ENCODE measurements at regions not wholly inside any gene's neighbourhood (a gene's known extent, or its start where the extent isn't known, plus 50 kb on each side); places are given as distances from the start of the nearest gene placed in this dataset.

DNA sequence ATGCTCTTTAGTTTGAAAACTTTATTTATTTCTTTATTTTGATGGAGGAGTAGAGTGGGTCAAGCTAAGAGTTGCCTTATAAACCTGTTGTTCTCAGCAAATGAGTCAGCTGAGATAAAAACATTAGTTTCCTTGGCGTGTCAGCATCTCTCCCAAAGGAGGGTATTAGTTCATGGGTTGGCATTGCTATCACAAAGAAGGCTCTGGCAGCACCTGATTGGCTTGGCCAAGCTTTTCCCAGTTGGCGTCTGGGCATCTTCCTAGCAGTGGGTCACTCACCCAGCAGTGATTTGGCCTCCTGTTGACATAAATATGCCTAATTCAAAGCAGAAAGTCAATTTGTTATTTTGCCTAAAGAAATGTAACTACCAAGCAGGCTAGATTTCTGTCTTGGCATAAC lies 200.7 kb upstream of the TNP1 start:
- DNase-seq = no peak

DNA sequence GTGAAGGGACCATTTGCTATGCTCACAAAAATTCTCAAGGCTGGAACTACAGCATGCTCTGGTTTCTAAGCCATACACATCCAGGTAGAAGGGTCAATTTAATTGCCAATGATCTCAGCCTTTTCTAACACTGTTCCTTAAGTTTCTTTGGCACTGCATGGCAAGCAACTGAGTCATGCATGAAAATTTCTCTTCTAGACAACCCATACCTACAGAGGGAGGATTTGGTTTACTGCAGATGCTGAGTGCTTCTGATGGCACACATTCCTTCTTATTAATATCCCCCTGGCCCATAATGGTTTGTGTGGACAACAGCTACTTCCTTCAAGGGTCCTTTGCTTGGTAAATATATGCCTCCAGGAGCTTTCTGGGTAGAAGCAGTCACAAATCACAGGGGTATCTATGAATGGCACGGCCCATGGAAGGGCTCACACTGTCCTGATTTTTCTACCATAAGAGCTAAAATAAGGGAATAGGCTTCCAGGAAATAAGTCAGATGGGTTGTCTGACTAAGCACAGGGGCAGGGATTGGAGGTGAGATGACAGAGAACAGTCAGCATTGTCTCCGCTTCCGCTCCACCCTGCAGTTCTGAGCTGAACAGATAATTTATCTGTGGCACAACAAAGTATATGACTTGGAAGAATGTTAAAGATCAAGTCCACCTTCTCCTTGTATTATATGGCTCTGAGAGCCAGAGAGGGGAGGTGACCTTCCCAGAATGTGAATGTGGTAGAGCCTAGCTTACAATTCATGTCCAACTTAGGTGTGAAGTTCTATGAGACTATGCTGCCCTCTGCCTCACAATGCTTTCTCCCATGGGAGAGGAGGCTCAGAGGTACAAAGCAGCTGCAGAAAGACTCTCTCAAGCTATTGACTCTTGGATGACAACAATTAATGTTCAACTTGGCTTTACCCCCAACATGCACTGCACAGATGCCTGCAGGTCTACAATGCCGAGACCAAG lies 199.2 kb upstream of the TNP1 start:
- DNase-seq = no peak

DNA sequence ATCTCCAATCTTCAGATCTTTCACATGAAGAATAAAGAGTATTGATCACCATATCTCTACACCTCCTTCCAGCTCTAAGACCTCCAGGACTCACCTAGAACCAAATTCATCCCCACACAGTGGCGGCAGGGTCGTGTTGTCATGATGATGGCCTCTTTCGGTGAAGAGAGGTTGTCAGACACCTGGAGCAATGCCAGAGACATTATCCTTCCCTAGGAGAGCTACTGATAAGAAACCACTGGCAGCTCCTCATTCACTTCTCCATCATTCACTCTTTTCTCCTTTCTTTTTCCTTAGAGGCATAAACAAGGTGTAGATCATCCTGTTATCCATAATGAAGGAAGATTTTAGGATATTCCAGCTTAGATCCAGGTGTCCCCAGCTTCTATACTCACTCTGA lies 197.9 kb upstream of the TNP1 start:
- DNase-seq = no peak

DNA sequence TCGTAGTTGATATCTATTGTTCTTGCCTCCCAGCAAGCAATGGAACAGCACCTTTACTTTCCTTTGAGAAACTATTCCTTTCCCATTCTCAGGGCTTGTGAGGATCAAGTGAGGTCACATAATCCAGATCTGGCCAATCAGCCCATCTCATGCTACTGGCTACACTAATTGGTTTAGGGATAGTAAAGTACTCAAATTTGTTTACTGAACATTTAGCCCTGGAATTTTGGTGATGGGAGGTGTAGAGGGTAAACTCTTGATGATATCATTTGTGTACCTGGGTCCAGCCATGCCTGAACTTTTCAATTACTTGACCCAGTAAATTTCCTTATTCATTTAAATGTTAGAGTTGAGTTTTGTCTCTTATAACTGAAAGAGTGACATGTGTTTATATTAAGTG lies 195.8 kb upstream of the TNP1 start:
- DNase-seq = no peak

DNA sequence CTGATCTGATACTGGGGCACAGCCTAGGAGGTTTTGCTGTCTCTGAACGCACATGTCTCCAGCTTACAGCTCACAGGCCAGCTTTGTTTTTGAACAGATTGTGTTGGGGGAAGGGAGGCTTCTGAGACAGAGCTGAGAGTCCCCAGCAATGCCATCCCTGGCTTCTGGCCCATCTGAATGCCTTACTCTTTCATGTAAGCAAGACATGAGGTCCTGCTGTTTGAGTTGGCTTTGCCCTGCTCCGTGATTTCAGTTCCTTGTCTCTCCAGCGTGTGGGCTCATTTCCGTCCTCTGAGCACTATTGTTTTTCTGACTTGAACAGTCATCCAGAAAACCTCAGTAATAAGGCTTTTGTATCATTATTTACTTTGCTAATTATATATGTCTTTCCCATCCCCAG lies 194.9 kb upstream of the TNP1 start:
- no peak for DNase-seq

DNA sequence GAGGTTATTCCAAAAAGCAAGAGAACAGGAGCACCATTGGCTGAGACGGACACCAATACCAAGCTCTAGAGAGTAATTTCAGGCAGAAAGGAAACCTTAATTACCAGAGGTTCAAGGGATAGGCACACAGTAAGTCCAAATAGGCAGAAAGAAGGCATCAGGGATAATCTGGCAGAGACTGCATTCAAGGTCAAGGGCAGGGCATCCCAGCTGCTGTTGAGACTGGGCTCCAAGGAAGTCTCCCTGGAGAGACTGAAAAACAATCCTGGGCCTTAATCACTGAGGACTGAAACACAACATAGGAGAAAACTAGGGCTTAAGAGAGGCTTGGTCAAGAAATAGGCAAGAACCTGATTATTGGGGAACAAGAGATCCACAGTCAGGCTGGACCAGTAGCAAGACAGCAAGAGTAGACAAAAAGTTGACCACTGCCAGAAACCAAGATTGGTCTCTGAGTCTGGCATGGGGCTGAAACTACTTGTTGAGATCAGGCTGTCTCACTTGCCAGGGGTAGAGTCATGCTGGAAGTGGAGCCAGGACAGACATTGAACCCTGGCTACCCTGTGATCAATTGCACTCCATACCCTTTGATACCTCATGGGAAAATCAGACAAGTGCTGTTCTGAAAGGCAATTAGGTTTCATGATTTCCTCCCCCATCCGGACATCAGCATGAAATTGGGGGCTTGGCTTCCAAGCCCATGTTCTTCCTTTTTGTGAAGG lies 193.2 kb upstream of the TNP1 start:
- DNase-seq = no peak

DNA sequence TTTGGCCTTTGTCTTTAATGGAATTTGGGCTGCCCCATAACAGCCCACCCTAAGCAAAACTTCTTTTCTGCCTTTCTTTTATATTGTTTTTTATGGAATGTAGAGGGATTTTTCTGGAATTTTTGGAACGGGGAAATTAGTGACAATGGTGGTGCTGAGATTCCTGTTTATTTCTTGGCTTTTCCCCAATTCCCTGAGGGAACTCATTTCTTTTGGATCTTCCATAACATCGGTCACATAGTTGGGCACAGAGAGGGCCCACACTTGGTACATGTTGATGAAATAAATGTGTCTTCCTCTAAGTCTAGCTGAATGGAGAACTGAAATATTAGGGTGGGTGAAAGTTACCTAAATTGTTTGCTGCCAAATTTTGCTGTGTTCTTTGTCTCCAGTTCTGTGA lies 191.6 kb upstream of the TNP1 start:
- no peak for DNase-seq

DNA sequence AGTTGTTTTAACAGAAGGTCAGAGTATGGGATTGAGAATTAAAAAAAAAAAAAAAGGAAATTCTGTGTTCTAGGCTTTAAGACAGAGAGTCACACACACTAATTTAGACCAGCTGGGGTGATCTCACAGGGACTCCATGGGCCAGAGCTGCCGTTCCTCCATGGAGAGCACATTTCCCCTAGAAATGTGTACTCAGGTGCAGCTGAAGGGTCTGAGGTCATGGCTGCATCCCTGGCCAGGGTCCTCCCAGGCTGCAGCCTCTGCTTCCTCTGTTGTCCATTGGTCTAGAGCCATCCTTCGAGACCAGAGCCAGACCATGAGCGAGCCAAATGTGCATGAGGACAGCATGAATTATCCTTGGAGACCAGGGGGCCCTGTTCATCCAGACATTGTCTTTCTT lies 190.1 kb upstream of the TNP1 start:
- no peak for DNase-seq

DNA sequence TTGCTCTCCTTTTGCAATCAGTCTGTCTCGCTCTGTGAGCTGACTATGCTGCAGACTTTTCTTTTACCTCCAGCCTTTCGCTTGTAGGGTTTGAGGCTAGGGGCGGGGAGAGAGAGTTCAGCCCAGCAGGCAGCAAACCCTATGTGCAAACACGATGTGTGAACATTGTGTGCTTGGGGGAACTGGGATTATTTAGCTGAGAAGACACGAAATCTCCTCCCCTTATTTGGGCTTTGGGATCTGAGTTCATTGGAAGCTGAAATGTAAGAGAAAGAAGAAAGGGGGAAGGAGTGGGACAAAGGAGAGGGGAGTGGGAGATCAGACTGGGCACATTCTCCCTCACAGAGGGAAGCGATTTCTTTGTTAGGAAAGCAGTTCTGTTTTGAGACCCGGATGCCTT lies 189.6 kb upstream of the TNP1 start:
- no peak for DNase-seq

DNA sequence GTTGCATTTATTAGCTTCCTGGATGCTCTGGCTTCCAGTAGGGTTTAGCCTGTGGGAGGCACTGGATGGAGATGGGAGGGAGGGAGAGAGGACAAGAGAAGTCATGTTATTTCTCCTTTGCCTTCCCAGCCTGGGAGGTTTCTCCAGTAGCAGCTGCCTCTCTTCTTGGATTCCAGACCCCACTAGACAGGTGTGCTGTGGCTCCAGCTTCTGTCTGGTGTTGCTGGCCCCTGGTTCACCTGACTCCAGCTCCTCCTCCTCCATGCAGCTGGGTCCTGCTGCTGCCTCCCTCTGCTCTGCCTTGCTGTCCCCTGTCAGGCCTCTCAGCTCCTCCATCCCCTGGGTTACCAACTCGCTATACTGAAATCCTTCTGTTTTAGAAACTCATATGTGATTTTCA lies 188.9 kb upstream of the TNP1 start:
- no peak for DNase-seq

DNA sequence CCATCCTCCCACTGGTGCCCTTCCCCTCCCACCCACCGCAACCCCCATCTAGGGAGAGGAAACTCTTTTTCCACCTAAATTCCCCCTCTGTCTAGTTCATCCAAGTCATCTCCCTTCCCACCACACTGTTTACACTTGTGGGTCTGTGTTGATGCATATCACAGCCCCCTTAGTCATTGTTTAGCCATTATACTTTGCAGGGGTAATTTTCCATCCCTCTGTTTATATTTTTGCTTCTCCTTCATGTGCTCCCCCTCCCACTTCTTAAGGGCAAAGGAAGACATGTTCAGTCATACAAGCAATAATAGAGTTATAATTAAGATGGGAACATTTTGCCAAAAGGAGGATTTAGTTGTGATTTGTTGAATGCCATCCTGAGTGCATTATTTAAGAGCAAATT lies 187.8 kb upstream of the TNP1 start:
- DNase-seq = no peak

DNA sequence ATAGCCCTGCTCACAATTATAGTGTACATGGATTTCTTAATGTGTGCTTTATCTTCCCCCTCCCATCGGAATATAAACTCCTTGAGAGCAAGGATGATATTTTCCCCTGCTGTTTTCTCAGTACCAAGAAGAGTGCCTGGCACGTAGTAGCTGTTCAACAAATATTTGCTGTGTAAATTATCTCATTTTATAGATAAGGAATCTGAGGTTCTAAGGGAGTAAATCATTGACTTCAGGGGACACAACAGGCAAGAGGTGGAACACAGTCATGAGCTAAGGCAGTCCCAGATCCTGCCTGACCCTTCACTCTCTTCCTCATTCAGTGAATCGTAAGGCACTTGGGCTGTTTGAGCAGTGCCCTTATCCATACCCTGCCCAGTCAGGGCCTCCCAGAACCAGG lies 187.3 kb upstream of the TNP1 start:
- no peak for DNase-seq

DNA sequence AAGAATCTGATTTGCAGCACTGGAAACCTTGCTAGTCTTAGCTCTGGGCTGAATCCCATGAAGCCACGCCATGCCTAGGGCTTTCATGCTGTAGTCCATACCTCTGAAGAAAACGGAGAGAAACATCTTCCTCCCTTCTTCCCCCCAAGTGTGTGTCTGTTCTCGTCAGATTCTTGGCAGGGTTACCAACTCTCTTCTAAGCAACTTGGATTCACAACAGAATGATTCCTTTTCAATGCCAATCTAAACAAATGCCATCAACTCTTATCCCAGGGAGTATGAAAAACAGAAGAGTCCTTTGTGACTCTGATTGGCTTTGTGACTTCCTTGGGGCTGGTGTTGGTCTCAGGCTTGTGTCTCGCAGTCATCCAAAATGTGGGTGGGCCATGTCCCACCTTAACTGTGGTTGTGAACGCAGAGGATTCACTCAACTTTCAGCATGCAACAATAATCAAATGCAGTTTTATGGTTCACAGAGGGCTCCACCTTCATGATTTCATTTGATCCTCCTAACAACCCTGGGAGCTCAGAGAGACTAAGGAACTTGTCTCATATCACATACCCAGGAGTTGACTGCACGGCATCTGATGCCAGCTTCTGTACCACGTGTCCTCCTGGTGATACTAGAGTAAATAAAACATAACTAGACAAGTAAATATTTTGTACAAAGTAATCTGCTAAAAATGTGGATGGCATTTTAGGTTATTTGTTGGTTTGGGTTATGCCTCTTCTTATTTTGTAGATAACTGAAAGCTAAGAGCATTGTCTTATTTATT lies 186.0 kb upstream of the TNP1 start:
- DNase-seq = no peak

DNA sequence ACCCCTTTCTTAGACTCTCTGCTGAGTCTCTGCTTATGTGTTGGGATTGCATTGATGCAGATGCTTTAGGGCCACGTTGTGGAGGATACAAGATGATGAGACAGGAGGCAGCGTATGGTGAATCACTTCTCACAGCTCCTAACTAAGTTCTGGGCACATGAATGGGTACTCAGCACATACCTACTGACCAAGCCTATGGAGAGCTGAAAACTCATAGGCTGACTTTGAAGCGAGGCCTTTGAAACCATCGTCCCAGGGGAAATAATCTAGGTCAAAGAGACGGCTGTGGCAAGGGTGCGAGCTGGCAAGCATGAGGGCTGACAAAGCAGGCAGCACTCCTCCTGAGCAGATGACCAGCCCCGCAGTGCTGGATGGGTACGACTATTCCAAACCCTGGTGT lies 180.2 kb upstream of the TNP1 start:
- DNase-seq = no peak

DNA sequence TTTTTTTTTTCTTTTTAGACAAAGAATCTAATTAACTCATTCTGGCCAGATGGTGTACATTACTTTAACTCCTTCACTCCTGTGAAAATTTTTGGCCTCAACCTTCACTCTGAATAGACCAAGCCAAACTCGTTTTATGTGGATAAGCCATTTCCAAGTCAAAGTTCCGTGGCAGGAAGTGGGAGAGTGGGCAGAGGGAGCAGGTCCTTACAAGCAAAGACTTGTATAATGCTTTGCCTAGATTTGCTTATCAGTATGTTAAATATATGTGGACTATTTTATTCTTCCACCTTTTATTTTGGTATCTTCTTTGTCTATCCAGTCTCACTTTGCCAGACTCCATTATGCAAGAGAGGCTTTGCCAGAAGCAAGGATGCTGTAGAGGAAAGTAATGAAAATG lies 178.1 kb upstream of the TNP1 start:
- no peak for DNase-seq

DNA sequence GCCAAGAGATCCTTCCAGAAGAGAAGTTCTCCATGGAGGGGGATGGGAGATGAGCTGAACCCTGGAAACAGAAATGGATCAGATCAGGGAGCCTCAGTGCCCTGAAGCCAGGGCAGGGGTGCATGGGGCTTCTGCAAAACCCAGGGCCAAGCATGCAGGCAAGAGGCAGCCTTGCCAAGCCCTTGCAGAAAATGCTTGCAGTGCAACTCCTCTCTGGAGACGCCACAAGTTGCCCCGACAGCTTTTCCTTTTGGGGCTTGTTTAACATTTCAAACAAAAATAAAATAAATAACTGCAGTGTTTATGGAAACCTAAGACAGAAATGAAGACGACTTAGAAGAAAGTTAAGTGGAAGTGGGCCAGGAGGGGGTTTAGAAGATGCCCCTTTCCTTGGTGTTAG lies 177.5 kb upstream of the TNP1 start:
- no peak for DNase-seq

DNA sequence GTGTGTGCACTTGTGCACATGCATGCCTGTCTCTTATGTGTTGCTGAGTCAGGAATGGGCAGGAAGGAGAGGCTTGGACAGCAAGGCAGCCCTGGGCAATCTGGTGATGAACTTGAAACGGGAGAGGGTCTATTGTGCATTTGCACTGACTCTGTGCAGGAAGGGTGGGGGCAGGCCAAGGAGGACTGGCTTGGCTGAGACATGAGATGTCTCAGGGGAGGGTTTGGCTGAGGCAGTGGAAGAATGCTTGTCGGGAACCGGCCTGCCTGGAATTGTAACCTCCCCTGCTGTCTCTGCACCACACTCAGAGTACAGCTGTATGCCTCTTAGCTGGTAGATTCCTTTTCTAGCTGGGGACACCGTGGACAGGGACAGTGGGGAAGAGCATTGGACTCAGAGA lies 176.1 kb upstream of the TNP1 start:
- no peak for DNase-seq

DNA sequence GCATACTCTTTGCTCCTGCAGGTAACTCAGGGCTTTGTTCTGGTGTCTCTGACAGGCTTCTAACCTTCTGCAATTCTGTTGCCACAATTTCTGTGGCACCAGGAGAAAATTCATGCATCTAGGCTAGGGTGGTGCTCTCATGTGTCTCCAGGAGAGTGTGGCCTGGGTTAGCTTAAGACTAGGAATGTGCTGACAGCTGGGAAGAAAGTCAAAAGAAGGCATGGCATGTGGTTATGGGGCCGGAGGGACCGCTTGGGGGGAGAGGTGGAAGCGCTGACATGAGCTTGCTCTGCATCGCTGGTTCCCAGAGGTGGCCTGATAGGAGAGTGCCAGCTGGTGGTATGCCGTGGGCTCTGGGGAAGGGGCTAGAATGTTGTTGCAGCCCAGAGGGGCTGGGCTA lies 173.3 kb upstream of the TNP1 start:
- DNase-seq = no peak

DNA sequence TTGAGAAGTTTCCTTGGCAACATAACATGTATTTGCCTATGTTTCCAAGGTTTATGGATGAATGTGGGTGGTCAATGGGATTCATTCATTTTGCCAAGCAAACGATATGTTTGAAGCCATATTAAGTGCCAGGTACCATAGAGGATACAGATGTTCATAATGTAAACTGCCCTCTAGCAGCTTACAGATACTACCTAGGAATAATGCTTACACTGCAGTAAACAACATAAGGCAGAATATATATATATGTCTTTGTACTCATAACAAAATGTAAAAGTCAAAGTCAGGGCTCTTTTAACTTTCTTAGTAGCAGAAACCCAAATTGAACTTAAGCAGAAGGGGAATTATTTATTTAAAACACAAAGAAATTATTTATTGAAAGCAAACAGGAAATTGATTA lies 171.6 kb upstream of the TNP1 start:
- DNase-seq = no peak

DNA sequence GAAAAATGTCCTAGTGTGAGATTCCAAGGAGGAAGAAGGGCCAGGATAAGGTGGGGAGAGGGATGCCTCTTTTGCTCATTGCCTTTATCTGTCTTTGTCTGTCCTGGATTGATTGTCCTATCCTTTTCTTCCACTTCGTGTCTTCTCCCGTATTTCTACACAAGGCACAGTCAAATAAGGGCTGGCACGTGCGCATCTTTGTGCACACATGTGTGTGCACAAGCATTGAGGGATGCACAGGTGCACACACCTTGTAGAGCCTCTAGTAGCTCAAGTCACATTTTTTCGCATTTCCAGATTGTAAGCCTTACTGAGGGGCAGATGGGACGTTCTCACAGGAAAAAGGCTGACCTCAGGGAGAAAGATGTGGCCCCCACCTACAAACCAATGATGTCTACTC lies 170.2 kb upstream of the TNP1 start:
- no peak for DNase-seq

DNA sequence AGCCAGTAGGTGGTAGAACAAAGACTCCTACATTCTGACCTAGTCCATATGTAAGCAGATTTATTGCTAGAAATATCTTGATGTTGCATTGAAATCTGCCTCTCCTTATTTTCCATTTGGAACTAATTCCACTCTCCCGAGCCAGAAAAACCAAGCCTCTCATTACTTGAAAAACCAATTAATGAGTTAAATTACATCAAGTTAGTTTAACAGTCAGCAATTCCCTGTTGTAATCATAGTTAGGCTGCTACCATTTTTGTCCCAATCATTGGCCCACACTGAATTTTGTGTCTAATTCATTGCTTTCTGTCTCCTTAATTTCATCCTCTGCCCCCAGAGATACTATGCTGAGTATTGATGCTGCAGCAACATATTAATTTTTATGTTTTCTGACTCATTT lies 168.3 kb upstream of the TNP1 start:
- no peak for DNase-seq

DNA sequence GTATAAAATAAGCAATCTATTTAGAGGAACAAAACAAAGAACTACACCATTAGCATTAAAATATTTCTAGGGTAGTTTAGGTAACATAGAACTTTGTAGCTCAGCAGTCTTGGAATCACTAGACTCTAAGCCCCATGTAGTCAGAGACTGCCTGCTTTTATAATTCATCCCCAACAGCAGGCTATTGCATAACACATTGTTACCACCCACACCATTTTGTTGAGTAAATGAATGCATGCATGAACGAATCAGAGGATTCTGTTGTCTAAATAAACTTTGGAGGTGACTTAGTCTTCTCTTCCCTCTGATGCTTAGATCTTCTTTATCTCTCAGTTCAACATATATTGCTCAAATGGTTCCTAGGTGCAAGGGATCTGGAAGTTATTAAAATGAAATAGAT lies 167.6 kb upstream of the TNP1 start:
- no peak for DNase-seq

DNA sequence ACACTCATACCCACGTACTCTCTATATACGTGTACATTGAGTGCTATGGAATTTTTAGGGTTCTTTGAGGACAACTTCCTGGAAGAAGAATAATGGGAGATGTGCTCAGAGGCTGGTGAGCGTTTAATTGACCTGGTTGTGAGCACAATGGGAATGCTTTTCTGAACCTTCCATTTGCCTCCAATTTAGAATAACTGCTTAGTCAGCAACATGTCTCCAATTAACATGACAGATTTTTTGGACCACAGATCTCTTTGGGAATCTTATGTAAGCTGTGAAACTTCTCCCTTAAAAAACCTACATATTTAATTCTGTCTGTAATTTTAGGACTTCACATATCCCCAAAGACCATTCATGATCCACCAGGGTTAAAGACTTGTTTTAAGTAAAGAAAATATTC lies 166.7 kb upstream of the TNP1 start:
- DNase-seq = no peak

Measured in occipital lobe (tissue), 1 donor.